Epithelial cell of esophagus (primary cell): ENCODE measurements at regions not wholly inside any gene's neighbourhood (a gene's known extent, or its start where the extent isn't known, plus 50 kb on each side); places are given as distances from the start of the nearest gene placed in this dataset.
A peak's percentile ranks its signal among the peaks of the same experiment; 100 is the strongest.
"Not testable (repeated sequence)": the region's sequence is repeated elsewhere in the genome, so short reads cannot be mapped to it uniquely, and the experiment has no call there.

ENCODE experiments used
- DNase-seq: peaks from one replicate; pipeline ENCODE4 v3.0.0; 2010; ENCODE audit warnings: low read depth
- H3K4me3 ChIP-seq: 2 replicates; pipeline ENCODE4 v1.5.1; 2011; ENCODE audit warnings: mild to moderate bottlenecking, low read length, control low read depth
- TF ChIP-seq, protein P1 (sequence below): IDR thresholded peaks from 2 replicates; pipeline ENCODE4 v1.5.1; 2011; ENCODE audit warnings: low read depth, mild to moderate bottlenecking, low read length, control low read depth, inconsistent platforms; ENCODE audit not compliant: insufficient read depth; ENCODE audit errors: missing control alignments

GRCh38 chr12:25684070-25684469, 131.0 kb upstream of the LMNTD1 start:
- no peak for DNase-seq
- TF ChIP-seq, protein P1, sequence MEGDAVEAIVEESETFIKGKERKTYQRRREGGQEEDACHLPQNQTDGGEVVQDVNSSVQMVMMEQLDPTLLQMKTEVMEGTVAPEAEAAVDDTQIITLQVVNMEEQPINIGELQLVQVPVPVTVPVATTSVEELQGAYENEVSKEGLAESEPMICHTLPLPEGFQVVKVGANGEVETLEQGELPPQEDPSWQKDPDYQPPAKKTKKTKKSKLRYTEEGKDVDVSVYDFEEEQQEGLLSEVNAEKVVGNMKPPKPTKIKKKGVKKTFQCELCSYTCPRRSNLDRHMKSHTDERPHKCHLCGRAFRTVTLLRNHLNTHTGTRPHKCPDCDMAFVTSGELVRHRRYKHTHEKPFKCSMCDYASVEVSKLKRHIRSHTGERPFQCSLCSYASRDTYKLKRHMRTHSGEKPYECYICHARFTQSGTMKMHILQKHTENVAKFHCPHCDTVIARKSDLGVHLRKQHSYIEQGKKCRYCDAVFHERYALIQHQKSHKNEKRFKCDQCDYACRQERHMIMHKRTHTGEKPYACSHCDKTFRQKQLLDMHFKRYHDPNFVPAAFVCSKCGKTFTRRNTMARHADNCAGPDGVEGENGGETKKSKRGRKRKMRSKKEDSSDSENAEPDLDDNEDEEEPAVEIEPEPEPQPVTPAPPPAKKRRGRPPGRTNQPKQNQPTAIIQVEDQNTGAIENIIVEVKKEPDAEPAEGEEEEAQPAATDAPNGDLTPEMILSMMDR: no peak
- H3K4me3 ChIP-seq: no peak overlapping the region

DNA sequence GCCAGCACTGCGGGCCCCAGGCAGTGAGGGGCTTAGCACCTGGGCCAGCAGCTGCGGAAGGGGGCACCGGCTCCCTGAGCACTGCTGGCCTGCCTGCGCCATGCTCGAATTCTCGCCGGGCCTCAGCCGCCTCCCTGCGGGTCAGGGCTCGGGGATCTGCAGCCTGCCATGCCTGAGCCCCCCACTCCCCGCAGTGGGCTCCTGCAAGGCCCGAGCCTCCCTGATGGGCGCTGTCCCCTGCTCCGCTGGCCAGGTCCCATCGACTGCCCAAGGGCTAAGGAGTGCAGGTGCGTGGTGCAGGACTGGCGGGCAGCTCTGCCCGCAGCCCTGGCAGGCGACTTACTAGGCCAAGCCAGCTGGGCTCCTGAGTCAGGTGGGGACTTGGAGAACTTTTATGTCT, 133.3 kb upstream of the LMNTD1 start:
- H3K4me3 ChIP-seq: no peak overlapping the region
- DNase-seq: no peak
- TF ChIP-seq, protein P1: no peak

DNA sequence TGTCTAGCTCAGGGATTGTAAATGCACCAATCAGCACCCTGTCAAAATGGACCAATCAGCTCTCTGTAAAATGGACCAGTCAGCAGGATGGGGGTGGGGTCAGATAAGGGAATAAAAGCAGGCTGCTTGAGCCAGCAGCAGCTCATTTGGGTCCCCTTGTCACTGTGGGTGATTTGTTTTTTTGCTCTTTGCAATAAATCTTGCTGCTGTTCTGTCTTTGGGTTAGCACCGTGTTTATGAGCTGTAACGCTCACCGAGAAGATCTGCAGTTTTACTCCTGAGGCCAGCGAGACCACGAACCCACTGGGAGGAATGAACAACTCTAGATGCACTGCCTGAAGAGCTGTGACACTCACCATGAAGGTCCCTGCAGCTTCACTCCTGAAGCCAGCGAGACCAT, 134.1 kb upstream of the LMNTD1 start:
- no peak for DNase-seq
- H3K4me3 ChIP-seq: no peak overlapping the region
- TF ChIP-seq, protein P1: no peak

DNA sequence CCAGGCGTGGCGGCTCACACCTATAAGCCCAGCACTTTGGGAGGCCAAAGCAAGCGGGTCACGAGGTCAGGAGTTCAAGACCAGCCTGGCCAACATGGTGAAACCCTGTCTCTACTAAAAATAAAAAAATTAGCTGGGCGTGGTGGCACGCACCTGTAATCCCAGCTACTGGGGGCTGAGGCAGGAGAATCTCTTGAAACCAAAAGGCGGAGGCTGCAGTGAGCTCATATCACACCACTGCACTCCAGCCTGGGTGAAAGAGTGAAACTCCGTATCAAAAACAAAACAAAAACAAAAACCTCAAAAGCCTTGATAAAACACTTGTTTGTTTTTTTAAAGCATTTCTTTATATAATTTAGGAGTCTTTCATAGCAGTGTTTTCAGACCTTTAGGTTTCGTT, 135.8 kb upstream of the LMNTD1 start:
- not testable (repeated sequence) for H3K4me3 ChIP-seq, DNase-seq

DNA sequence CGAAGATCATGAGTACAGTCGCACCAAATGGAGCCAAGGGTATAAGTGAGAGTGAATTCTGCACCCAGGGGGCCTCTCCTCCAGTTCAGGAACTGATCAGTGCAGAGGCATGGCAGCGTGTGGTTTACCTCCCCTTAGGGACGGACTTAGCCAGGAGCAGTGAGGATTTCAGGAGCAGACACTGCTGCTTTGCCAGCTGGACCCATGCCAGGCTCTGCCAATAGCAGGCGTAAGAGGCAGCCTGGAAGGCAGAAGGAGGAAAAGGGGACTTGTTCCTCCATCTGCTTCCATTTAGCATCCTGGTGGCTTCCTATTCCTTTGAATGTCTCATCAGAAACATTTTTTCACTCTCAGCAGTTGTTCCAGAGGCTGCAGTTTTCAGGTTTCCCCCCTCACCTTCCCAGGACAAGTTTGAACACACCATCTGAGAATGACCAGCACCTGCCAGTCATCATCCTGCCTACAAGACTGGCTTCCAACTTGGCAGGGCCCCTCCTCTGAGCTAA, 137.0 kb upstream of the LMNTD1 start:
- H3K4me3 ChIP-seq: no peak overlapping the region
- DNase-seq: peak; percentile 53
- TF ChIP-seq, protein P1: no peak

DNA sequence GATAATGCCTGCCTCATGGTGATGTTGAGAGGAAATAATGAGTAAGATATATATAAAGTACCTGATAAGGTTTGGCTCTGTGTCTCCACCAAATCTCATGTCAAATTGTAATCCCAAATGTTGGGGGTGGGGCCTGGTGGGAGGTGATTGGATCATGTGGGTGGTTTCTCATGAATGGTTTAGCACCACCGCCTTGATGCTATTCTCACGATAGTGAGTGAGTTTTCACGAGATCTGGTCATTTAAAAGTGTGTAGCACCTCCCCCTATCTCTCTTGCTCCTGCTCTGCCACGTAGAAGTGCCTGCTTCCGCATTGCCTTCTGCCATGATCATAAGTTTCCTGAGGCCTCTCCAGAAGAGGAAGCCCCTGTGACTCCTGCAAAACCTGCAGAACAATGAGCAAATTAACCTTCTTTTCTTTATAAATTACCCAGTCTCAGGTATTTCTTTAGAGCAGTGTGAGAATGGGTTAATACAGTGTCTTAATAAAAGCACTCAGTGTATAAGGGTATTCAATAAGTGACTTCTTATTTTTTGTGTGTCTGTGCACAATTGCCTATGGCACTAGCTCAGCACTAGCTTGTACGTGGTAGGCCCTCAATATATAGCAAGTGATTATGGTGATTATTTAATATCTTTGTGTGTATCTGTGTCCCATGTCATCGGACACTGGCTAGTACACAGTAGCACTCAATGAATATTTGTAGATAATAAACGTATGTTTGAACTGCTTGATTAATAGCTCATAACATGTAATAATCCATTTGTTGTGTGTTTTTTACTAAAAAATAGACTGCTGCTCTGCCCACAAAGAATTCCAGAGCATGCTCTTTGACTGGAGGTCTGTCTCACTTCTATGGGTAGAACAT, 138.1 kb upstream of the LMNTD1 start:
- TF ChIP-seq, protein P1: no peak
- DNase-seq: no peak
- H3K4me3 ChIP-seq: no peak overlapping the region

DNA sequence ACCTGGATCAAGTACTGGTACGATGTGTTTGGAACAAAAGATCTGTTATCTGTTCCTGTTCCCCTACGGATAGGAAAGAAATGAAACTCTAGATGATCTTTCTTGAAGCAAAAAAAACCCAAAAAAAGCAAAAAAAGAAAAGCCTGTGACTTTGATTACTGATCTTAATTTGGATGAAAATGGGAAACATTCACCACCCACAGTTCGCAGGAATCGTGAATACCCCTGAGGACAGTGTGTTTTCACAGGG, 138.7 kb upstream of the LMNTD1 start:
- DNase-seq: no peak
- H3K4me3 ChIP-seq: no peak overlapping the region
- TF ChIP-seq, protein P1: no peak
